Right atrium auricular region (tissue), 2 donors: ENCODE measurements at regions not wholly inside any gene's neighbourhood (a gene's known extent, or its start where the extent isn't known, plus 50 kb on each side); places are given as distances from the start of the nearest gene placed in this dataset.

Source experiments
- DNase-seq: peaks from one replicate; pipeline ENCODE4 v3.0.0-alpha.2; 2019; ENCODE audit warnings: low spot score
- H3K27ac ChIP-seq, 2 donors: fragments of 200-600 bp; sonication (generic); 1 replicate in 1 of 2; 2 replicates in 1 of 2; pipeline ENCODE4 v1.5.1; 2016 to 2019
- H3K27me3 ChIP-seq, 2 donors: fragments of 200-600 bp; sonication (generic); one replicate each; pipeline versions ENCODE4 v1.5.1 to v1.6.0; 2017 to 2019
- H3K36me3 ChIP-seq: fragments of 200-600 bp; sonication (generic); one replicate; pipeline ENCODE4 v1.5.1; 2016
- H3K4me1 ChIP-seq, 2 donors: fragments of 200-600 bp; sonication (generic); one replicate each; pipeline versions ENCODE4 v1.5.1 to v1.6.0; 2017 to 2019
- H3K4me3 ChIP-seq, 2 donors: fragments of 200-600 bp; sonication (generic); 1 replicate in 1 of 2; 2 replicates in 1 of 2; pipeline ENCODE4 v1.5.1; 2017 to 2019; ENCODE audit warnings: mild to moderate bottlenecking in 1 of 2, moderate library complexity in 1 of 2
- H3K9me3 ChIP-seq, 2 donors: fragments of 200-600 bp; sonication (generic); one replicate each; pipeline ENCODE4 v1.5.1; 2019
- TF ChIP-seq, protein P1 (sequence below), 2 donors: fragments of 200-600 bp; sonication (generic); IDR thresholded peaks; one replicate each; pipeline ENCODE4 v1.5.1; 2019; ENCODE audit warnings: antibody characterized with exemption in 2 of 2

DNA sequence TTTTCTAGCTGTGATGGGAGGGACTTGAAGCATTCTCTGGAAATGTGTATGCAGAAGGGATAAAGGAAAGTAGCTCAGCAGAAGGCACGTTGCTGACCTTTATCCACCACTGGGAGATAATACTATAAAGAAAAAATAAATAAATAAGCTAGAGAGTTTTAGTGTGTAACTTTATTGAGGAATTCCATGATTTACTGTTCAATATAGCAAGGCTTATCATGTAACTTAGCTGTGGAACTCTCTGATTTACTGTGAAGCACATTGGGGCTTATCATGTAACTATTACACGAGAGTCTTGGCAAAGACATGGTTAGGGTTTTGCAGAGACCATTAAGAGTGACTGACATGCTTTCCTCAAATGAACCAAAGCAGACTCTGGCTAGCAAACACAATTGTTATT is 316.1 kb upstream of the SNX7 start:
- Histone ChIP-seq H3K27ac (no peak overlapping the region), H3K36me3 (no peaks in the 10 kb centered on the region), H3K4me1 (no peaks in the 10 kb centered on the region), H3K9me3 (no peaks in the 10 kb centered on the region), H3K27me3 (no peaks in the 10 kb centered on the region), H3K4me3 (no peak overlapping the region)
- DNase-seq: no peak
- TF ChIP-seq, protein P1, sequence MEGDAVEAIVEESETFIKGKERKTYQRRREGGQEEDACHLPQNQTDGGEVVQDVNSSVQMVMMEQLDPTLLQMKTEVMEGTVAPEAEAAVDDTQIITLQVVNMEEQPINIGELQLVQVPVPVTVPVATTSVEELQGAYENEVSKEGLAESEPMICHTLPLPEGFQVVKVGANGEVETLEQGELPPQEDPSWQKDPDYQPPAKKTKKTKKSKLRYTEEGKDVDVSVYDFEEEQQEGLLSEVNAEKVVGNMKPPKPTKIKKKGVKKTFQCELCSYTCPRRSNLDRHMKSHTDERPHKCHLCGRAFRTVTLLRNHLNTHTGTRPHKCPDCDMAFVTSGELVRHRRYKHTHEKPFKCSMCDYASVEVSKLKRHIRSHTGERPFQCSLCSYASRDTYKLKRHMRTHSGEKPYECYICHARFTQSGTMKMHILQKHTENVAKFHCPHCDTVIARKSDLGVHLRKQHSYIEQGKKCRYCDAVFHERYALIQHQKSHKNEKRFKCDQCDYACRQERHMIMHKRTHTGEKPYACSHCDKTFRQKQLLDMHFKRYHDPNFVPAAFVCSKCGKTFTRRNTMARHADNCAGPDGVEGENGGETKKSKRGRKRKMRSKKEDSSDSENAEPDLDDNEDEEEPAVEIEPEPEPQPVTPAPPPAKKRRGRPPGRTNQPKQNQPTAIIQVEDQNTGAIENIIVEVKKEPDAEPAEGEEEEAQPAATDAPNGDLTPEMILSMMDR (IDR thresholded peaks at IDR 0.05): no peak

DNA sequence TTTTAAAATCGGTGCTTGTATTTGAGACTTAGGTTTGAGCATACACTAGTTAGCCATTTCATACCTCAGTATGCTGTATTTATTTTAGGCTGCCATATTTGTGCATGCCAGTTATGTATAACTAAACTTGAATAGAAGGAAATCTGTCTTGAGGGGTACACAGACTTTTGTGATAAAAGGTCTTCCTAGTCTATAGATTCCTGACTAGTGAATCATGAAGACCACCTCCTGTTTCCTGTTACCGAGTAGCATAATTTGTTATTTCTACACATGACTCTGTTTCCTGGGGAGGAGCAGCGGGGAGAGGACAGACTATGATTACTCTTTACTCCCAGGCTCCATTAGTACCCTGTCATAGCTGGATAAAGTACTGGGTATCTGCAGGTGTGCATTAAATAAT is 316.8 kb upstream of the SNX7 start:
- H3K27ac ChIP-seq: no peak overlapping the region
- TF ChIP-seq, protein P1 (IDR thresholded peaks at IDR 0.05): no peak
- DNase-seq: no peak
- H3K27me3 ChIP-seq: no peaks in the 10 kb centered on the region
- H3K4me1 ChIP-seq: no peaks in the 10 kb centered on the region
- no peaks in the 10 kb centered on the region for H3K9me3 ChIP-seq
- H3K36me3 ChIP-seq: no peaks in the 10 kb centered on the region
- H3K4me3 ChIP-seq: no peak overlapping the region

DNA sequence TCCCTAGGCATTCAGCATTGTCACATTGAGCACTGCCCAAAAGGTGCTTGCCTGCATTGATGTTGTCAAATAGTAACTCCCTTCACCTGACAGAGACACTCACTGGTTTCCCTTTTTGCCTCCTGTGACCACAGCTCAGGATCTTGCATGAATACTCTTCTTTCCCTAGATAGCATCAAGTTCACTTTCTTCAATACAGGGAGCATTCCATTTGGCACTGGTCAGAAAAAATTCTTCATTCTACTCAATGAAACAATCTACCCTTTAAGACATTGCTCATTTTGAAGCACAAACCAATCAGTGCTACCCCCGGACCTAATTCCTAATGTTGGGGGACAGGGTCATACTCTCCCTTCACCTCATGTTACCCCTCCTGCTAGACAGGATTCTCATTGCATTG is 319.0 kb upstream of the SNX7 start:
- H3K36me3 ChIP-seq: no peaks in the 10 kb centered on the region
- H3K27me3 ChIP-seq: no peaks in the 10 kb centered on the region
- H3K4me3 ChIP-seq: no peak overlapping the region
- H3K4me1 ChIP-seq: no peaks in the 10 kb centered on the region
- H3K27ac ChIP-seq: no peak overlapping the region
- TF ChIP-seq, protein P1 (IDR thresholded peaks at IDR 0.05): no peak
- DNase-seq: no peak
- H3K9me3 ChIP-seq: no peaks in the 10 kb centered on the region

DNA sequence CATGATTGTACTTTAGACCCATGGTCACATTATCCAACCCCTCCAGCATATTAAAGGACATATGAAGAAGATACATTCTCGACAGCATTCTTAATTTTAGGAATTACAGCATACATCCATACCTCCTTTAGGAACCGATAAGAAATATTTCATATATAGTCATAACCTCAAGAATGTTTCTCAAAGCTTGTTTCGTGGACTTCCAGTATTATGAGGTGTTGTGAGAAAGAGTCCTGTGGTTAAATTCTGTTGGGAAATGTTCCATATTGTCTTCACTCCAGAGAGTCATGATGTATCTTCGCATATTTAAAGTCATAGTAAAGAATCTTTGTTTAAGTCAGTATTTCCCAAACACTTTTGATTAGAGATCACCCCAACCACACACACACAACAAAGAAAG is 321.0 kb upstream of the SNX7 start:
- H3K4me3 ChIP-seq: no peak overlapping the region
- no peak overlapping the region for H3K27ac ChIP-seq
- TF ChIP-seq, protein P1 (IDR thresholded peaks at IDR 0.05): no peak
- H3K4me1 ChIP-seq: no peaks in the 10 kb centered on the region
- no peaks in the 10 kb centered on the region for H3K9me3 ChIP-seq
- no peaks in the 10 kb centered on the region for H3K27me3 ChIP-seq
- DNase-seq: no peak
- no peaks in the 10 kb centered on the region for H3K36me3 ChIP-seq

DNA sequence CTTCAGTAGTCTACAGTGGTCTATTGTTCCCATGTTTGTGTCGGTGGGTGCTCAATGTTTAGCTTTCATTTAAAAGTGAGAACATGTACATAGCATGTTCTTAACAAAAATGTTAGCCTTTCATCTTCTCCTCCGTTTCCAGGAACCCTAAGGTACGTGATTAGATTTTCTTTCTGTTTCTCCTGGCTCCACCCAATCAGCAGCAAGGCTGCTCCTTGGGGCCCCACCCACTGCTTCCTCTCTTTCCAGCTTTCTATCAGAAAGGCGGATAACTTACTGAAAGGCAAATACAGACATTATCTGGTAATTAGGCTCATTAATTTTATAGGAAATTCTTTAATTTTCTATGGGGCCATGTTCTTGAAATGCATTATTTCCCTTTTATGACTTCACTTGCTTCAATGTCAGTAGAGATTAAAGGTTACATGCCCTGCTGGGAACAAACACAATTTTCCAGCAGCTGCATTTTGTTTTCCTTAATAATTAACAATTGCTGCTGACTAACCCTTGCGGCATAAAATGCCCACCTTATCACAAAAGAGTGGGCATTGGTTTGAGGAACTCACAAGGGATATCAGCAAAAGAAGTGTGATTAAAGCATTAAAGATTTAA is 324.9 kb upstream of the SNX7 start:
- no peaks in the 10 kb centered on the region for H3K9me3 ChIP-seq
- H3K36me3 ChIP-seq: no peaks in the 10 kb centered on the region
- TF ChIP-seq, protein P1 (IDR thresholded peaks at IDR 0.05): no peak
- DNase-seq: no peak
- no peaks in the 10 kb centered on the region for H3K4me1 ChIP-seq
- H3K27me3 ChIP-seq: no peaks in the 10 kb centered on the region
- no peak overlapping the region for H3K27ac ChIP-seq
- no peak overlapping the region for H3K4me3 ChIP-seq

DNA sequence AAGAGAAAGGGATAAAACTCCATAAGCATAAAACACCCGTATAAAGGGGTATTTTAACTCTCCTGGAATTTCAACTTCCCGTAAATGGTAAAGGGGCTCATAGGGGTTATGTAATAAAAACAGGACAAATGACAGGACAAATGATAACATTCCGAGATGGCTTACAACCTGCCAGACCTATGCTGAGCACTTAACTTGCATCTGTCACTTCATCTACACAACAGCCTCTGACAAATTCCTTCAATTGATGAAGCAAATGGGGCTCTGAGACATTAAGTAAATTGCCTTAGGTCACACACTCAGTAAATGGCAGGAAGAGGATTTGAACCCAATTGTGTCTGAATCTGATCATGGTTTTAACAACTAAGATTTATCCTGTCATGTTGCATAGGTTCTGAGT is 327.6 kb upstream of the SNX7 start:
- TF ChIP-seq, protein P1 (IDR thresholded peaks at IDR 0.05): no peak
- Histone ChIP-seq H3K36me3 (no peaks in the 10 kb centered on the region), H3K9me3 (no peaks in the 10 kb centered on the region), H3K4me1 (no peaks in the 10 kb centered on the region), H3K4me3 (no peak overlapping the region), H3K27me3 (no peaks in the 10 kb centered on the region), H3K27ac (no peak overlapping the region)
- DNase-seq: no peak
